GM20431 (cell line): ENCODE measurements at regions not wholly inside any gene's neighbourhood (a gene's known extent, or its start where the extent isn't known, plus 50 kb on each side); places are given as distances from the start of the nearest gene placed in this dataset.

Experiments used
- in situ Hi-C: fragments of 300-500 bp; cut with MseI, MboI; formaldehyde crosslinking; loops from one replicate; pipeline ENCODE4 v1.15.0; 2020; ENCODE audit warnings: low sequenced_read_pairs; ENCODE audit not compliant: unreplicated experiment

DNA sequence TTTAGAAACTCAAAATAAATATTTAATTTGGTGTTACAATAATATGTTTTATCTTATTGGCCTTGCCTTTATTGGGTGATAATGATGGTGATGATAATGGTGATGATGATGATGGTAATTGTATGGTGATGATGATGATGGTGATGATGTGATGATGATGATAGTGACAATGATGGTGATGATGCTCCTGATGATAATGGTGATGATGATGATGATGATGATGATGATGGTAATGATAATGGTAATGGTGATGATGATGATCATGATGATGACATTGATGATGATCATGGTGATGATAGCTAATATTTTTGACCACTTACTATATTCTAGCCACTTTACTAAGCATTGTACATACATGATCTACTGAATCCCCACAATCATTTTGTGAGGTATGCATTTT is 1548.6 kb upstream of the TMEM132C start:
- in situ Hi-C loops: no loop called here

- in situ Hi-C loops: no loop called here
Observed at GRCh38 chr12:126719912-126720705, 1546.9 kb upstream of the TMEM132C start.

GRCh38 chr12:126726481-126727217 is 1540.3 kb upstream of the TMEM132C start:
- in situ Hi-C loops: no loop called here

DNA sequence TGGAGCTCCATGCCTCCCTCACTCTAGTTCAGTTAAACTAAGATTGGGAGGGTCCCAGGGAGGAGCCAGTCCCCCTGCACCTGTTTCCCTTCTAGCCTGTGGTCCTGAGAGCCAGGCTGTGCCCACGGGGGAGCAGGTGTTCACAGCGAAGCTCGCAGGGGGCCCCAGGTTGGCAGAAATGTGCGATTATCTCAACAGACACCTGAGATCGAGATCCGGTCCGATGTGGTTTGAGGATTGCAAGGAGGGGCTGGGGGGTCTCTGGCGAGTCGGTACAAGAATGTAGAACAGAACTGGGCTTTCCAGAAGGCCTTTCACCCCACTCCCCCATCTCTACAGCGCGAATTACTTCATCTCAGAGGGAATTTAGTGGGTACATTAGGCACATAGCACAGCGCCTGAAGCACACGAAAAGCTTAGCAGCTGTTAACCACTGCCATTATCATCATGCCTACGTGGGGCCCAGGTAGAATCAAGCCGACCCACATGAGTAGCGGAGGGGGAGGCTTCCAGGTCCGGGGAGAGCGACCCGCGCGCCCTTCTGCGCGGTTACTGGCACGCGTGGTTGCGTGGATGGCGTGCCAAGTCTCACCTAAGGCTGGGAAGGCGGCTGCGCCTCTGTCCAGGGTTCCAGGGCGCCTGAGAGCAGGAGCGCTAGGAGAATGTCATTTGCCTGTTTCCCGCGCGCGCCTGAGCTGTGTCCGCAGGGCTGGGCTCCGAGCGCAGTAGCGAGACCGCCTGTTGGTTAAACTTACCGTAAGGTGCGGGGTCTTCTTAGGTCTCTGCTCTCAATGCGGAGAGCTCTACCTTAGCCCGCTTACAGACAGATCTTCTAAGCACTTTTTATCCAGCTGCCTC is 1539.5 kb upstream of the TMEM132C start:
- in situ Hi-C loops: no loop called here

GRCh38 chr12:126734296-126734695 is 1532.7 kb upstream of the TMEM132C start:
- in situ Hi-C loops: no loop called here

DNA sequence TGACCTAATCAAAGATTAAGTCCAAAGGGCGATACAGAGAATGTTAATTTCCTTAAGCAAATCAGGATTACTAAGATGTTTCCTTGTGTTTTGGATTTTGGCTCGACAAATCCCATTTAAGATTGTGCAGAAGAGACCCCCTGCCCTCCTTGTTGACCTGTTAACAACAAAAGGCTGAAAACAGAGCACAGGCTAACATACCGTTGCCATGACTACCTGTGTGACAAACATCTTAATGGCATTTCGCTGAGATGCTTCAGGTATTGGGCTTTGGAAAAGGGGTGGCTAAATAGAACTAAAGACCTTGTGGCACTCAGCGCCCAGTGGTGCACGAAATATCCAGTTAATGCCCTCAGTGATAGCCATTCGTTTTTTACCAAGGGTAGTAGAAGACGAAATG is 1532.3 kb upstream of the TMEM132C start:
- in situ Hi-C loops: no loop called here

DNA sequence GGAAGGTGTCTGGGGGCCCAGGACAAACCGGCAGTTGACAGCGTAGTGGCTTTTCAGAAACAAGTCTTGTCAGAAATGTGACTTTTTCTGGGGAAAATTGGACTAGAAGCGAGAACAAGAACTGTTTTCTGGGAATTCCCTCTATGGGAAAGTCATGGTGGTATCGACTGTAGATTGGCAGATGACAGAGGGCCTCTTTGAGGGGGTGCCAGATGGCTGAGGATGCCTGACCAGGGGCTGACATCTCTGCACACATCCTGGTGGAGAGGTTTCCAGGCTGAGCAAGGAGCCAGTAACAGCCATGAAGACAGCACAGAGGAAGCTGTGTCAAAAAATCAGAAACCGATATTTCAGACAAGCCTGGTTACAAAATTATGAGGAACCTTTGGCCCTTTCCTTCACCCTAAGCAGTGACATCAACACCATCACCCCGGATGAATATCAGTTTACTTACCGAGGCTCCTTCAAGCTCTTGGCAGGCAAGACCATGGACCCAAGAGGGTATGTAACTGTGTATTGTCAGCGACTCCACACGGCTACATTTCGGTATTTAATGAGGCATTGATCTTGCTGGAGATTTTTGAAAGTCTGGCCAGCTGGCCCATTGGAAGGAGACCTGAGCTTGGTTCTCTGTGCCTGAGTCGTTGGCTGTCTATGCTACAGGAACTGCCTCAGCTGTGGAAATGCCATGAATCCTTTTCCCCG is 1525.3 kb upstream of the TMEM132C start:
- in situ Hi-C loops: no loop called here

DNA sequence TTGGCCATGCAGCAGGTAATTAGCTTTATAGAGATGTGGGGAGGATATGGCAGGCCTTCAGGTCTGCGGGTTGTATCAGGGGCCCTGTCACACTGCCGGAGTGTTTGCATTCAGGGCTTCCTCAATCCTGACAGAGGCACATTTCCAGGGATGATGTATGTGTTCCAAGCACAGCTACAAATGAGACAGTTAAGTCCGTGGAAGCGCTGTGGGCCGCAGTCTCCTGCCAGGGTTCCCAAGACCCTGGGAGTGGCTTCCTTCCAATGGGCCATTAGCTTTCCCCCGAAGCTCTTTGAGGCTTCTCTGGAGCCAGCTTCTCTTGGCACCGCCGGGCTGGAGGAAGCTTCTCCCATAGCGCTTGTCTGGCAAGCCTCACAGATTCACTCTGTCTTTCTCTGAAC is 1524.7 kb upstream of the TMEM132C start:
- in situ Hi-C loops: no loop called here

DNA sequence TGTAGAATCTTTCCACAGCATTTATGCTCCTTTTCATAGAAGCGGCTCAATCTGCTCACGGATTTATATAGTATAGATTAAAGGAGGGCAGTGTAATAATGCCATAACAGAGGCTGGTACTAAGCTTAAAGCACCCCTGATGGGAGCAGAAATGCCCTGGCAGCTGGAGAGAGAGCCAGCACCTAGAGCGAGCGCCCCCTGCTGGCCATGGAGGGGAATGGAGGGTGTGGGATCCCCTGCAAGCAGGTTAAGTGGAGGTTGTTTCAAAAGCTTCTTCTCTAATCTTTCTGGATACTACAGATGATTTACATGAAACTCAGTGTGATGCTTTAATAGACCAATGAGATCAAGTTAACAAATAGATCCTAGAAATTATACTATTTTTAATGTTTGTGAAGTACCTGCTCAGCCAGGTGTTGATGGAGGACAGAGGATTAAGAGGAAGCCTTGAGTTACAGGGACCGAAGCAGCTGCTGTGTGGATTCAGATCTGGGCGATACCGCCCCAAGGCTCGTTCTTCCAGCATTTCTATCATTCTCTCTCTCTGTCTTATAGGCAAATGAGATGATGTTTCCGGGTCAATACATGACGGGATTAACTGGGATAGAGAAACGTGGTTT is 1519.3 kb upstream of the TMEM132C start:
- in situ Hi-C loops: no loop called here

- in situ Hi-C loops: no loop called here
Observed at GRCh38 chr12:126752021-126752420, 1514.9 kb upstream of the TMEM132C start.

DNA sequence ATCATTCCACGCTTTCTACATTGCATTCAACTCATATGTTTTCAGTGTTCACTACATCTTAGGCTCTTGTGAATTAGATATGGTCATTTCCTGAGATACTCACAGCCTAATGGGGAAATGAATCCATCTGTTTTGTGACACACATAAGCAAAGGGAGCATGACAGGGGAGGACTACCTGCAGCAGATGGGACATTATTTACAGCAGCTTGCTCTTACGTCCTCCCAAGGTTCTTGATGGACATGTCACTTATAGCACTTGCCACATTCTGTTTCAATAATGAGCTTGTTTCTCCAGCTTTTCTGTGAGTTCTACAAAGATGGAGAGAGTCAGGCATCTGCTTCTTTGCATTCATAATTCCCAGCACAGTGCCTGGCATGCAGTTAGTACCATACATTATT is 1509.6 kb upstream of the TMEM132C start:
- in situ Hi-C loops: no loop called here

DNA sequence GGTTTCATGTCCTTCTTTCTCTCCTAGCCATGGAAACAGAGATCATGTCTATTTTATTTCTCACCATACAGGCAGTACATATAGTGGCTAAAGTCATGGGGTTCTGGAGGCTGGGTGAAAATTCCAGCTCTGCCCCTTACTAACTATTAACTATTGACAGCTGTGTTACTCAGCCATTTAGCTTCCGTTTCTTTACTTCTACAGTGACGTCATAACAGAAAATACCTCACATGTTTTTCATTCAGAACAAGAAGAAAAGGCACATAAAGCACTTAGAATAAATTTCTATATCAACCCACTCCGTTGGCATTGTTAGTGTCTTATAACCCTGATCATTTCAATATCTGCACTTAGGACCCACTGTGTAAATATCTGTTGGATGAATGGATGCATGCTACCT is 1506.9 kb upstream of the TMEM132C start:
- in situ Hi-C loops: no loop called here

GRCh38 chr12:126761420-126761819 is 1505.5 kb upstream of the TMEM132C start:
- in situ Hi-C loops: no loop called here

- in situ Hi-C loops: no loop called here
Observed at GRCh38 chr12:126762150-126762549, 1504.8 kb upstream of the TMEM132C start.

DNA sequence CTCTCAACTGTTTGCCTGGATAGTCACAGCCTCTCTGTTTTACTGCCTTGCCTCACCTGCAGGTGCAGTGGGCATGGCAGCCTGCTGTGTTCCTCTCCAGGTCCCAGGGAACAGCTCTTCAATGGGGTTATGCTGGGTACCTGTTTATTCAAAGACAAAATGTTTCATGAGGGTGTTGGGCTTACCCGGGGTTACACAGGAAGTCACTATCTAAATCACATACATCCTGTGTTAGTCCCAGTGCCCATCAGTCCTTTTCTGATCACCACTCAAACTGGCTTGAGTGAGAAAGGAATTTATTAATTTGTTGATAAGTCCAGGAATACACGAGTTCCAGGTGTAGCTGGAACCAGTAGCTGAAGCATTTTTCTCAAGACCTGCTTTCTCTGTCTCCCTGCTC is 1503.6 kb upstream of the TMEM132C start:
- in situ Hi-C loops: no loop called here

- in situ Hi-C loops: no loop called here
Observed at GRCh38 chr12:126767334-126767733, 1499.6 kb upstream of the TMEM132C start.

DNA sequence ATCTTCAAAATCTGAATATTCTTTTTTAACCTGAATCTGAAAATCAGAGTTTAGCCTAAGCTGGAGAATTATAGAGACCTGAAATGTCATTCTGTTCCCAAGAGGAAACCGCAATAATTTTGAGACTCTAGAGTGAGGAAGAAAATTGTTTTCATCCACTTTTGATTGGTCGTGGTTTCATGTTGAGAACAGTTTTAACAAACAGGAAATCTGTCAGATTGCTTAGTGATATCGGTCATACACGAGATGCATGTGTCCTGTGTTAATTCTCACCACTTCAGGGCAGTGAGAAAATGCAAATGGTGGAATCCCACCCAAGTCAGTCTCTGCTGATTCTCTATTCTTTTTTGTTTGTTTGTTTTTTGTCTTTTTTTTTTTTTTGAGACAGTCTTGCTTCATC is 1498.5 kb upstream of the TMEM132C start:
- in situ Hi-C loops: no loop called here

- in situ Hi-C loops: no loop called here
Observed at GRCh38 chr12:126770188-126770587, 1496.8 kb upstream of the TMEM132C start.

GRCh38 chr12:126772171-126772864 is 1494.7 kb upstream of the TMEM132C start:
- in situ Hi-C loops: no loop called here
